Fibroblast of lung (primary cell): ENCODE measurements at regions not wholly inside any gene's neighbourhood (a gene's known extent, or its start where the extent isn't known, plus 50 kb on each side); places are given as distances from the start of the nearest gene placed in this dataset.
"Not testable (repeated sequence)": the region's sequence is repeated elsewhere in the genome, so short reads cannot be mapped to it uniquely, and the experiment has no call there.

ENCODE experiments used
- DNase-seq, 2 donors: peaks; one replicate each; pipeline versions ENCODE4 v3.0.0 to v3.0.0-alpha.2; 2010; ENCODE audit warnings: low read depth in 2 of 2
- H2AFZ ChIP-seq: 2 replicates; pipeline ENCODE4 v1.5.1; 2012; ENCODE audit warnings: low read length, control low read depth, inconsistent platforms
- H3K27ac ChIP-seq: 2 replicates; pipeline ENCODE4 v1.5.1; 2011; ENCODE audit warnings: low read length, control low read depth; ENCODE audit not compliant: insufficient read depth
- H3K27me3 ChIP-seq: 2 replicates; pipeline ENCODE4 v1.5.1; 2011; ENCODE audit warnings: mild to moderate bottlenecking, low read length; ENCODE audit not compliant: control insufficient read depth, insufficient read depth
- H3K36me3 ChIP-seq: 2 replicates; pipeline ENCODE4 v1.5.1; 2011; ENCODE audit warnings: low read length; ENCODE audit not compliant: control insufficient read depth, insufficient read depth
- H3K4me1 ChIP-seq: 2 replicates; pipeline ENCODE4 v1.5.1; 2011; ENCODE audit warnings: low read length; ENCODE audit not compliant: control insufficient read depth, insufficient read depth; ENCODE audit errors: extremely low read depth
- H3K4me2 ChIP-seq: 2 replicates; pipeline ENCODE4 v1.5.1; 2011; ENCODE audit warnings: low read length, control low read depth; ENCODE audit not compliant: insufficient read depth; ENCODE audit errors: extremely low read depth
- H3K4me3 ChIP-seq, 4 experiments: fragments of 200-600 bp in 1 of 4; sonication (generic) in 1 of 4; replicated peaks in 1 of 4; 2 replicates each; pipeline ENCODE4 v1.5.1; 2011 to 2016; ENCODE audit warnings: low read length in 4 of 4, low read depth in 3 of 4, mild to moderate bottlenecking in 3 of 4, control low read depth in 2 of 4, inconsistent platforms in 1 of 4, mixed read lengths in 1 of 4; ENCODE audit not compliant: insufficient read depth in 1 of 4; ENCODE audit errors: control extremely low read depth in 1 of 4
- H3K79me2 ChIP-seq: 2 replicates; pipeline ENCODE4 v1.5.1; 2012; ENCODE audit warnings: mild to moderate bottlenecking, low read length, inconsistent platforms; ENCODE audit not compliant: control insufficient read depth, insufficient read depth
- H3K9ac ChIP-seq: 2 replicates; pipeline ENCODE4 v1.5.1; 2011; ENCODE audit warnings: mild to moderate bottlenecking, low read length, control low read depth; ENCODE audit not compliant: insufficient read depth
- H3K9me3 ChIP-seq: 2 replicates; pipeline ENCODE4 v1.5.1; 2012; ENCODE audit warnings: low read depth, low read length; ENCODE audit not compliant: control insufficient read depth, insufficient read depth
- H4K20me1 ChIP-seq: 2 replicates; pipeline ENCODE4 v1.5.1; 2011; ENCODE audit warnings: low read length; ENCODE audit not compliant: control insufficient read depth, insufficient read depth; ENCODE audit errors: extremely low read depth
- EZH2 ChIP-seq: IDR thresholded peaks from 2 replicates; pipeline ENCODE4 v1.5.1; 2012; ENCODE audit warnings: low read length, control low read depth, mild to moderate bottlenecking; ENCODE audit errors: missing control alignments
- TF ChIP-seq, protein P1 (sequence below), 2 donors: IDR thresholded peaks in 1 of 2; conservative IDR thresholded peaks in 1 of 2; 1 replicate in 1 of 2; 2 replicates in 1 of 2; pipeline ENCODE4 v1.5.1; 2011 to 2012; ENCODE audit warnings: low read length in 2 of 2, control low read depth in 1 of 2, inconsistent platforms in 1 of 2, low read depth in 1 of 2, mild to moderate bottlenecking in 1 of 2

DNA sequence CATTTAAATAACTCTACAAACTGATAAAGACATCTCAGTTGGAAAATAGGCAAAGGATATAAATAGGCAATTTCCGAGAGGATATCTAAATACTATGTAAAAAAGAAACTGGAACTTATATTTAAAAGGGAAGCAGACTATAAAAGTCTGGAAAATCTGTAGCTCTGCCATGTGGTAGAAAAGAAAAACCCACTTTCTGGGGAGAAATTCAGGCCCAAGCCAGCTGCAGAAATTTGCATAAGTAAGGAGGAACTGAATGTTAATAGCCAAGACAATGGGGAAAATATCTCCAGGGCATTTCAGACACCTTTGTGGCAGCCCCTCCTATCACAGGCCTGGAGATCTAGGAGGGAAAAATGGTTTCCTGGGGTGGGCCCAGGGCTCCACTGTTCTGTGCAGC lies 97.8 kb upstream of the ZBED5 start:
- no peaks in the 10 kb centered on the region for H3K79me2 ChIP-seq
- H4K20me1 ChIP-seq, result no peaks in the 10 kb centered on the region
- no peaks in the 10 kb centered on the region for H3K36me3 ChIP-seq
- H3K27me3 ChIP-seq, result no peaks in the 10 kb centered on the region
- DNase-seq, result no peak
- H3K9me3 ChIP-seq, result no peaks in the 10 kb centered on the region
- H3K9ac ChIP-seq, result no peak overlapping the region
- no peak overlapping the region for H3K4me2 ChIP-seq
- H3K4me1 ChIP-seq, result no peaks in the 10 kb centered on the region
- no peak for TF ChIP-seq EZH2
- TF ChIP-seq, protein P1, sequence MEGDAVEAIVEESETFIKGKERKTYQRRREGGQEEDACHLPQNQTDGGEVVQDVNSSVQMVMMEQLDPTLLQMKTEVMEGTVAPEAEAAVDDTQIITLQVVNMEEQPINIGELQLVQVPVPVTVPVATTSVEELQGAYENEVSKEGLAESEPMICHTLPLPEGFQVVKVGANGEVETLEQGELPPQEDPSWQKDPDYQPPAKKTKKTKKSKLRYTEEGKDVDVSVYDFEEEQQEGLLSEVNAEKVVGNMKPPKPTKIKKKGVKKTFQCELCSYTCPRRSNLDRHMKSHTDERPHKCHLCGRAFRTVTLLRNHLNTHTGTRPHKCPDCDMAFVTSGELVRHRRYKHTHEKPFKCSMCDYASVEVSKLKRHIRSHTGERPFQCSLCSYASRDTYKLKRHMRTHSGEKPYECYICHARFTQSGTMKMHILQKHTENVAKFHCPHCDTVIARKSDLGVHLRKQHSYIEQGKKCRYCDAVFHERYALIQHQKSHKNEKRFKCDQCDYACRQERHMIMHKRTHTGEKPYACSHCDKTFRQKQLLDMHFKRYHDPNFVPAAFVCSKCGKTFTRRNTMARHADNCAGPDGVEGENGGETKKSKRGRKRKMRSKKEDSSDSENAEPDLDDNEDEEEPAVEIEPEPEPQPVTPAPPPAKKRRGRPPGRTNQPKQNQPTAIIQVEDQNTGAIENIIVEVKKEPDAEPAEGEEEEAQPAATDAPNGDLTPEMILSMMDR (conservative IDR thresholded peaks at IDR 0.05 in 1 of 2, IDR thresholded peaks at IDR 0.05 in 1 of 2; ENCODE audit: low read depth in 1 of 2, low read length in 2 of 2), result no peak
- H3K4me3 ChIP-seq, result no peak overlapping the region
- no peak overlapping the region for H2AFZ ChIP-seq
- no peak overlapping the region for H3K27ac ChIP-seq

DNA sequence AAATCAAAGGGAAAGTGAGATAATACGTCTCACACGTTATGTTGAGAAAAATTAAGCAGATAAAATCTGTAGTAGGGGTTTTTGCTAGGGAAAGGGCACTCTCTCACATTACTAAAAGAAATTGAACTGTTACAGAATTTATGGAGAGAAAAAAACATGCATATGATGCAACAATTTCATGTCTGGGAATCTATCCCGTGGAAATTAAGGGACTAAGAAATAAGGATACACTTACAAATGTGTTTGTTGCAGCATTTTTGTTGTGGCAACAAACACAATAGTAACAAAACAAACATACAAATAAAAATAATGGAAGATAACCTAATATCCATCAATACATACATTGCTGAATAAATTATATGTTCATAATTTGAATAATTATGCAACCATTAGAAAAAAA lies 96.3 kb upstream of the ZBED5 start:
- Histone ChIP-seq H3K9ac (no peak overlapping the region), H3K79me2 (no peaks in the 10 kb centered on the region), H3K4me3 (no peak overlapping the region), H3K27ac (no peak overlapping the region), H3K36me3 (no peaks in the 10 kb centered on the region), H3K9me3 (no peaks in the 10 kb centered on the region), H2AFZ (no peak overlapping the region), H3K27me3 (no peaks in the 10 kb centered on the region), H3K4me2 (no peak overlapping the region), H3K4me1 (no peaks in the 10 kb centered on the region), H4K20me1 (no peaks in the 10 kb centered on the region)
- no peak for DNase-seq
- no peak for TF ChIP-seq EZH2
- TF ChIP-seq, protein P1 (conservative IDR thresholded peaks at IDR 0.05 in 1 of 2, IDR thresholded peaks at IDR 0.05 in 1 of 2; ENCODE audit: low read depth in 1 of 2, low read length in 2 of 2), result no peak

DNA sequence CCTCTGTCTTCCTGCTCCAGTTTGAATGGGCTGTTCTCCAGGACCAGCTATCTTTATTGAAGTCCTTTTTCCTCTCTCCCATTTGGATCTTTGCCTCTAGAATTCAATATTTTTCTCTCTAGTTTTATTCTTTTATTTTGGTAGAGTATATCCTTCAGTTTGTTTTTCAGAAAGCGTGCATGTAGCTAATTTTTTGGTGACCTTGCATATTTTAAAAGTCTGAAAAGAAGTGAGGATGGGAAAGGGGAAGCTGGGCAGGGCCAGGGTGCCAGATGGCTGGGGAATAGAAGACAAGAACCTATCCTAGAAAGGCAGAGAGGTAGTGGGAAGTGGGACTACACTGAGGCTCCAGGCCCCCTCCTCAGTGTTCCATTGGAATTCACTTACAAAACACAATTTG lies 95.0 kb upstream of the ZBED5 start:
- no peak for DNase-seq
- Histone ChIP-seq H3K4me1 (no peaks in the 10 kb centered on the region), H3K4me2 (no peak overlapping the region), H3K79me2 (no peaks in the 10 kb centered on the region), H3K9me3 (no peaks in the 10 kb centered on the region), H3K36me3 (no peaks in the 10 kb centered on the region), H2AFZ (no peak overlapping the region), H3K9ac (no peak overlapping the region), H3K4me3 (no peak overlapping the region), H4K20me1 (no peaks in the 10 kb centered on the region), H3K27me3 (no peaks in the 10 kb centered on the region), H3K27ac (no peak overlapping the region)
- TF ChIP-seq EZH2, result no peak
- TF ChIP-seq, protein P1 (conservative IDR thresholded peaks at IDR 0.05 in 1 of 2, IDR thresholded peaks at IDR 0.05 in 1 of 2; ENCODE audit: low read depth in 1 of 2, low read length in 2 of 2), result no peak

DNA sequence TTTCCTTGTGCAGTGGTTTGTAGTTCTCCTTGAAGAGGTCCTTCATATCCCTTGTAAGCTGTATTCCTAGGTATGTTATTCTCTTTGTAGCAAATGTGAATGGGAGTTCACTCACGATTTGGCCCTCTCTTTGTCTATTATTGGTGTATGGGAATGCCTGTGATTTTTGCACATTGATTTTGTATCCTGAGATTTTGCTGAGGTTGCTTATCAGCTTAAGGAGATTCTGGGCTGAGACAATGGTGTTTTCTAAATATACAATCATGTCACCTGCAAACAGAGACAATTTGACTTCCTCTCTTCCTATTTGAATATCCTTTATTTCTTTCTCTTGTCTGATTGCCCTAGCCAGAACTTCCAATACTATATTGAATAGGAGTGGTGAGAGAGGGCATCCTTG lies 90.1 kb upstream of the ZBED5 start:
- not testable (repeated sequence) for H3K27ac ChIP-seq, DNase-seq, H3K9me3 ChIP-seq, H3K4me2 ChIP-seq, H3K9ac ChIP-seq, H3K36me3 ChIP-seq, H3K79me2 ChIP-seq, H3K4me1 ChIP-seq, H4K20me1 ChIP-seq, H3K4me3 ChIP-seq, H2AFZ ChIP-seq, H3K27me3 ChIP-seq
